Activated T-helper 1 cell treated with anti-CD3 and anti-CD28 coated beads, Interleukin-12 subunit alpha, Interleukin-12 subunit beta, Interleukin-2, Interleukin-4 antibody, amounts not matched to agents 30 ng/mL and 10 ng/mL and 1 ng/mL, durations not matched to agents 14 hours and 24 hours and 36 hours (primary cell): ENCODE measurements at regions not wholly inside any gene's neighbourhood (a gene's known extent, or its start where the extent isn't known, plus 50 kb on each side); places are given as distances from the start of the nearest gene placed in this dataset.

Experiments
- DNase-seq: peaks from one replicate; pipeline ENCODE4 v3.0.0; 2021; ENCODE audit warnings: low spot score
- H3K27ac Mint-ChIP-seq: one replicate; pipeline ENCODE4 v1.8.0; 2021; ENCODE audit warnings: mild to moderate bottlenecking, mixed read lengths
- H3K27me3 Mint-ChIP-seq: one replicate; pipeline ENCODE4 v1.8.0; 2022; ENCODE audit warnings: mild to moderate bottlenecking, moderate library complexity, mixed read lengths; ENCODE audit not compliant: insufficient read depth
- H3K36me3 Mint-ChIP-seq: one replicate; pipeline ENCODE4 v1.8.0; 2021; ENCODE audit warnings: low read depth, mixed read lengths
- H3K4me1 Mint-ChIP-seq: one replicate; pipeline ENCODE4 v1.8.0; 2021; ENCODE audit warnings: low read depth, mixed read lengths
- H3K4me3 Mint-ChIP-seq: one replicate; pipeline ENCODE4 v1.8.0; 2021; ENCODE audit warnings: mild to moderate bottlenecking, moderate library complexity, mixed read lengths
- H3K9me3 Mint-ChIP-seq: one replicate; pipeline ENCODE4 v1.8.0; 2021; ENCODE audit warnings: mixed read lengths
- intact Hi-C: fragments of 100-400 bp; cut with micrococcal nuclease; formaldehyde crosslinking; loops from one replicate; pipeline ENCODE4 v1.15.1; 2024

- no peaks in the 10 kb centered on the region for H3K36me3 Mint-ChIP-seq
- H3K27me3 Mint-ChIP-seq: no peaks in the 10 kb centered on the region
- peaks cover 58% of the 10 kb centered on the region for H3K9me3 Mint-ChIP-seq
- peak overlapping the region; percentile 31 for H3K27ac Mint-ChIP-seq
- no peak overlapping the region for H3K4me3 Mint-ChIP-seq
- no peaks in the 10 kb centered on the region for H3K4me1 Mint-ChIP-seq
- intact Hi-C loops: no loop called here
- no peak for DNase-seq
Observed at GRCh38 chr15:24901409-24901808, 53.4 kb upstream of the SNRPN start.
